Left lung (tissue), 4 donors: ENCODE measurements at regions not wholly inside any gene's neighbourhood (a gene's known extent, or its start where the extent isn't known, plus 50 kb on each side); places are given as distances from the start of the nearest gene placed in this dataset.

Experiments
- ATAC-seq: fragments of 200-7000 bp; cut with Tn5 transposase; one replicate; pipeline ENCODE4 v1.9.1; 2020; ENCODE audit warnings: moderate library complexity
- DNase-seq, 4 donors: peaks; one replicate each; pipeline ENCODE4 v3.0.0-alpha.2; 2013 to 2020
- H3K27ac ChIP-seq, 2 donors: fragments of 200-600 bp; sonication (generic) in 1 of 2; one replicate each; pipeline versions ENCODE4 v1.5.0 to v1.8.0; 2020 to 2021
- H3K27me3 ChIP-seq, 2 donors: fragments of 200-600 bp; sonication (generic) in 1 of 2; one replicate each; pipeline versions ENCODE4 v1.5.0 to v1.8.0; 2020 to 2021
- H3K36me3 ChIP-seq, 2 donors: fragments of 200-600 bp; sonication (generic) in 1 of 2; one replicate each; pipeline versions ENCODE4 v1.5.0 to v1.8.0; 2020 to 2021
- H3K4me1 ChIP-seq, 2 donors: fragments of 200-600 bp; one replicate each; pipeline ENCODE4 v1.8.0; 2021
- H3K4me3 ChIP-seq, 2 donors: fragments of 200-600 bp; sonication (generic) in 1 of 2; one replicate each; pipeline versions ENCODE4 v1.5.0 to v1.8.0; 2020 to 2021; ENCODE audit warnings: mild to moderate bottlenecking in 1 of 2
- H3K9me3 ChIP-seq, 2 donors: fragments of 200-600 bp; sonication (generic) in 1 of 2; one replicate each; pipeline versions ENCODE4 v1.5.0 to v1.8.0; 2020 to 2021
- intact Hi-C, 2 donors: fragments of 100-400 bp; cut with DNase I; formaldehyde crosslinking; loops; one replicate each; pipeline versions ENCODE4 v1.11.2 to v1.14.2; 2022
- TF ChIP-seq, protein P1 (sequence below), 2 donors: fragments of 200-600 bp; sonication (generic) in 1 of 2; IDR thresholded peaks; one replicate each; pipeline versions ENCODE4 v1.5.0 to v1.8.0; 2021; ENCODE audit warnings: antibody characterized with exemption in 2 of 2
- donor health status: DM: no; HTN: yes; CAD: no.
- donor health status: DM: no; HTN: no; CAD: no.

DNA sequence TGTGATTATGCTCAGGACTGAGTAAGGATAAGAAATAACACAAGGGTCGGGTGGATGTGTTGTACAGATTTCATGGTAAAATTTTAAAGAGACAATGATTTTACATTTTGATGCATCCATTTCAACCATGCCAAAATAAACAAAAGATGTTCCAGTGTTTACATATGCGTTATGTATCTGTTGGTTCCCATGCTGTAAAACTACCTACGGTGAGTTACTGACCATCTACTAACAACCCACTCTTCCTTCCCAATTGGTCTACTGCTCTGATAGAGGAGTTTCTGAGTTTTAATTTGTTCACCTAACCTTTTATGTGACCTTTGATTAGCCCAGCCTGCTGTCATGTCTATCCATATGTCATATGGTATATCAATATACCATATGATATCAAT, 1697.1 kb downstream of the MAT2B start:
- no peaks in the 10 kb centered on the region for H3K27me3 ChIP-seq
- no peak overlapping the region for H3K27ac ChIP-seq
- TF ChIP-seq, protein P1, sequence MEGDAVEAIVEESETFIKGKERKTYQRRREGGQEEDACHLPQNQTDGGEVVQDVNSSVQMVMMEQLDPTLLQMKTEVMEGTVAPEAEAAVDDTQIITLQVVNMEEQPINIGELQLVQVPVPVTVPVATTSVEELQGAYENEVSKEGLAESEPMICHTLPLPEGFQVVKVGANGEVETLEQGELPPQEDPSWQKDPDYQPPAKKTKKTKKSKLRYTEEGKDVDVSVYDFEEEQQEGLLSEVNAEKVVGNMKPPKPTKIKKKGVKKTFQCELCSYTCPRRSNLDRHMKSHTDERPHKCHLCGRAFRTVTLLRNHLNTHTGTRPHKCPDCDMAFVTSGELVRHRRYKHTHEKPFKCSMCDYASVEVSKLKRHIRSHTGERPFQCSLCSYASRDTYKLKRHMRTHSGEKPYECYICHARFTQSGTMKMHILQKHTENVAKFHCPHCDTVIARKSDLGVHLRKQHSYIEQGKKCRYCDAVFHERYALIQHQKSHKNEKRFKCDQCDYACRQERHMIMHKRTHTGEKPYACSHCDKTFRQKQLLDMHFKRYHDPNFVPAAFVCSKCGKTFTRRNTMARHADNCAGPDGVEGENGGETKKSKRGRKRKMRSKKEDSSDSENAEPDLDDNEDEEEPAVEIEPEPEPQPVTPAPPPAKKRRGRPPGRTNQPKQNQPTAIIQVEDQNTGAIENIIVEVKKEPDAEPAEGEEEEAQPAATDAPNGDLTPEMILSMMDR (IDR thresholded peaks at IDR 0.05), result no peak
- peaks cover 0 to 2% of the 10 kb centered on the region in 2 donors for H3K9me3 ChIP-seq
- intact Hi-C loops, result no loop called here
- ATAC-seq (no peak), DNase-seq (no peak)
- H3K4me1 ChIP-seq, result no peaks in the 10 kb centered on the region
- no peak overlapping the region for H3K4me3 ChIP-seq
- no peaks in the 10 kb centered on the region for H3K36me3 ChIP-seq

DNA sequence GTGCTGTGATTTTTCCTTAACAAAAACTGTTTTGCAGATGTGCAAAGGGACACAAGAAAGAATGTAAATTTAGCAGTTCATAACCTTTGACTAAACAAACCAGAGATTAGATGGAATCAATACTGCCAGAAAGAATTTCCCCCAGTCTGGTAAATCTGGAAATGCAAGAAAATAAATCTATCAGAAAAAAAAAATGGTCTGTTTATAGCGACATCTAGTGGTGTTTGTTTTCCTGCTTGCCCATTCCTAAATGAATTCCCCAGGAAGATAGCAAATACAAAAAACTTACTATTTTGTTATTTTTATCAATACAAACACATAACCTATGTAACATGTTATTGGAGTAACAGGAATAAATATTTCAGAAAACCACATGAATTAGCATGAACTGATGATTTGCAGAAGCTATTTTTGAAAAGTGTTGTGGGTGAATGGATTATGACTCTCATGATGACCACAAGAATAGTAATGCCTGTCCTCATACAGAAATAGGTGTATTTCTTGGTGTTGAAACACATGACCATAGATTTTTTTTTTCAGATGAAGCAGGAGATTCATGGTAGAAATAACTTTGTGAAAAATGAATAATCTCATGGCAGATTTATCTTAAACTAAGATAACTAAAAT, 1703.8 kb downstream of the MAT2B start:
- no peaks in the 10 kb centered on the region for H3K27me3 ChIP-seq
- no peaks in the 10 kb centered on the region for H3K36me3 ChIP-seq
- H3K9me3 ChIP-seq, result no peaks in the 10 kb centered on the region
- no peaks in the 10 kb centered on the region for H3K4me1 ChIP-seq
- H3K4me3 ChIP-seq, result no peak overlapping the region
- no peak overlapping the region for H3K27ac ChIP-seq
- TF ChIP-seq, protein P1 (IDR thresholded peaks at IDR 0.05), result peak; percentile 68 to 82
- intact Hi-C loops, result no loop called here
- ATAC-seq (no peak), DNase-seq (peak in 2 of 4 donors; percentile 28 to 37)

DNA sequence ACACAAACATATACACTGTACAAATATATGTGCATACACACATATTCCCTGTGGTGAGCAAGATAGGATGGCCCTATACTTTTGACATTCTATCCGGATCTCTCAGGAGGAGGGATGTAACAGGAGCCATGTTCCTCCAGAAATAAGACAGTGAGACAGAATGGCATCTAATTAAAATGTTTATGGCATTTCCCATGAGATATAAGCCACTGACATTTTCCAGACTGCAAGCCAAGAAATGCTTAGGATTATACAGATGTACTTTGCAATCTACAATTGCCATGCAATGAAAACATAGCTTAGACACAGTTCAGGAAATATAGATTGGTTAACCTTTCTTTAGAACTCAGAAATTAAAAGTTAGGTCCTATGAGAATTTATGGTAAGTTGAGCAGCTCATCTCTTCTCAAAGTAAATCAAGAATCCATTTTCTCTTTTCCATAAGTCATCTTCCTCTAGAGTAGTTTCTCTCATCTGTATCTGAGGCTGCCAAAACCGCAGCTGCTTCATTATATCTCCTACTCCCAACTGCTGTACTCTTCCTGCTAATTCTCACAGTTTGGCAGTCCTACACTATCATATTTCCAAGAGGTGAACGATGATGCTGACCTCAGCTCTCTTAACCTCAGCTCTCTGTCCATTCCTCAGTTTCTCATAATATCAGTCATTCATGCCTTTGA, 1719.1 kb downstream of the MAT2B start:
- no peak overlapping the region for H3K27ac ChIP-seq
- no peaks in the 10 kb centered on the region for H3K27me3 ChIP-seq
- intact Hi-C loops, result no loop called here
- TF ChIP-seq, protein P1 (IDR thresholded peaks at IDR 0.05), result no peak
- no peaks in the 10 kb centered on the region for H3K9me3 ChIP-seq
- no peaks in the 10 kb centered on the region for H3K36me3 ChIP-seq
- H3K4me3 ChIP-seq, result no peak overlapping the region
- no peaks in the 10 kb centered on the region for H3K4me1 ChIP-seq
- DNase-seq, result no peak
- ATAC-seq, result no peak

DNA sequence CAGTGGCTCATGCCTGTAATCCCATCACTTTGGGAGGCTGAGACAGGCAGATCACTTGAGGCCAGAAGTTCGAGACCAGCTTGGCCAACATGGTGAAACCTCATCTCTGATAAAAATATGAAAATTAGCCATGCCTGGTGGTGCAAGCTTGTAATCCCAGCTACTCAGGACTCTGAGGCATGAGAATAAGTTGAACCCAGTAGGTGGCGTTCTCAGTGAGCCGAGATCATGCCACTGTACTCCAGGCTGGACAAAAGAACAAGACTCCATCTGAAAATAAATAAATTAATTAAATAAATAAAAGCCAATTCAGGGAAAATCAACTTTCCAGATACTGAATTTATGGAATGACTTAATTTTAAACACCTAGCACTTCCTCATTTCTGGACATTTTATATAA, 1722.1 kb downstream of the MAT2B start:
- TF ChIP-seq, protein P1 (IDR thresholded peaks at IDR 0.05), result no peak
- intact Hi-C loops, result no loop called here
- Histone ChIP-seq H3K9me3 (no peaks in the 10 kb centered on the region), H3K27ac (no peak overlapping the region), H3K4me1 (no peaks in the 10 kb centered on the region), H3K4me3 (no peak overlapping the region), H3K36me3 (no peaks in the 10 kb centered on the region), H3K27me3 (no peaks in the 10 kb centered on the region)
- no peak for DNase-seq
- ATAC-seq, result no peak

DNA sequence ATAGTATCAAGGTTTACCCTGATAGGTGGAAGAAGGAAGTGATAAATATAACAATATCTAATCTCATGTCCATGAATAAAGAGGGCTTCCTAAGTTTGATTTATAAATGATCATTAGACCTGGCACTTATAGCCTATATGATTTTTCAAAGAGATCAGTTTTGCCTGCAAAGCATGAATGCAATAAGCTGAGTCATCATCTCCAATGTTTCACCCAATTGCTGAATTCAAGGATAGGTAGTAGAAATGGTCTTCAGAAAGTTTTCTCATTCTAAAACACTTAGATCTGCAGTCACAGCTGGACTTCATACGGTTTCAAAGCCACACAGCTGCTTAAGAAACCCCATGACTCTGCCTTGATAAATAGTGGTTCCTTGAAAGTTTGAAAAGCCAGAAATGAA, 1722.8 kb downstream of the MAT2B start:
- Histone ChIP-seq H3K27ac (no peak overlapping the region), H3K27me3 (no peaks in the 10 kb centered on the region), H3K36me3 (no peaks in the 10 kb centered on the region), H3K4me1 (no peaks in the 10 kb centered on the region), H3K4me3 (no peak overlapping the region), H3K9me3 (no peaks in the 10 kb centered on the region)
- TF ChIP-seq, protein P1 (IDR thresholded peaks at IDR 0.05), result no peak
- ATAC-seq (no peak), DNase-seq (no peak)
- intact Hi-C loops, result no loop called here
